ENCODE measurements at regions not wholly inside any gene's neighbourhood (a gene's known extent, or its start where the extent isn't known, plus 50 kb on each side); places are given as distances from the start of the nearest gene placed in this dataset.

DNA sequence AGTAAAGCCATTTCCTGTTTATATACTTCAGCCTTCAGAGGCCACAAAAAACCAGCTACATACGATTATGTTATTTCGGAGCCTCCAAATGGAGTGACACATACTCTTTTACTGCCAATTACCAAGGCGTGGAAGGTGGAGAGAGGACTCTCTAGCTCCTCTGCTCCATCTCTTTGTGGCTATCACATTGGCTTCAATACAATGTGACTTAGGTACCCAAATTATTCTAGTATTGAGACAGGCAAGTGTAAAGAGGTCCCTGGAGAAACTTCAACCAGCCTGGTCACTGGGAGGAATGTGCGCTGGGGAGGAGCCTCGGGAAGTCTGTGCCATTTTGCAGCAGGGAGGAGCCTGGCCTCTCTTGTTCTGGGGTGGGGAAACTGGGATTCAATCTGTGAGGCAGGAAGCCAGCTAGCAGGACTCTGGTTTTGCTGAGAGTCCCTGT is 85.8 kb upstream of the TAS2R1 start:
- H3K79me2 ChIP-seq (ENCODE audit: low read depth): no peaks in the 10 kb centered on the region
- H3K4me1 ChIP-seq: no peaks in the 10 kb centered on the region
- H3K27me3 ChIP-seq: no peaks in the 10 kb centered on the region
- no peaks in the 10 kb centered on the region for H3F3A ChIP-seq (ENCODE audit: low read depth)
- H3K9ac ChIP-seq: no peak overlapping the region
- H2AFZ ChIP-seq (replicated peaks): no peak overlapping the region
- H3K27ac ChIP-seq: no peak overlapping the region
- H3K4me3 ChIP-seq: no peak overlapping the region
- Mint-ChIP-seq H3K4me3 (no peak overlapping the region), H3K36me3 (no peaks in the 10 kb centered on the region), H3K4me1 (peaks cover 15% of the 10 kb centered on the region), H3K27me3 (ENCODE audit: insufficient read depth, low read depth) (peaks cover 6% of the 10 kb centered on the region), H3K27ac (no peak overlapping the region), H3K9me3 (peaks cover 3% of the 10 kb centered on the region)
- H4K20me1 ChIP-seq (ENCODE audit: low read depth): no peaks in the 10 kb centered on the region
- no peak overlapping the region for H3K4me2 ChIP-seq
- no peak for DNase-seq (ENCODE audit: low spot score)
- H3K36me3 ChIP-seq: no peaks in the 10 kb centered on the region
- TF ChIP-seq, protein P1, sequence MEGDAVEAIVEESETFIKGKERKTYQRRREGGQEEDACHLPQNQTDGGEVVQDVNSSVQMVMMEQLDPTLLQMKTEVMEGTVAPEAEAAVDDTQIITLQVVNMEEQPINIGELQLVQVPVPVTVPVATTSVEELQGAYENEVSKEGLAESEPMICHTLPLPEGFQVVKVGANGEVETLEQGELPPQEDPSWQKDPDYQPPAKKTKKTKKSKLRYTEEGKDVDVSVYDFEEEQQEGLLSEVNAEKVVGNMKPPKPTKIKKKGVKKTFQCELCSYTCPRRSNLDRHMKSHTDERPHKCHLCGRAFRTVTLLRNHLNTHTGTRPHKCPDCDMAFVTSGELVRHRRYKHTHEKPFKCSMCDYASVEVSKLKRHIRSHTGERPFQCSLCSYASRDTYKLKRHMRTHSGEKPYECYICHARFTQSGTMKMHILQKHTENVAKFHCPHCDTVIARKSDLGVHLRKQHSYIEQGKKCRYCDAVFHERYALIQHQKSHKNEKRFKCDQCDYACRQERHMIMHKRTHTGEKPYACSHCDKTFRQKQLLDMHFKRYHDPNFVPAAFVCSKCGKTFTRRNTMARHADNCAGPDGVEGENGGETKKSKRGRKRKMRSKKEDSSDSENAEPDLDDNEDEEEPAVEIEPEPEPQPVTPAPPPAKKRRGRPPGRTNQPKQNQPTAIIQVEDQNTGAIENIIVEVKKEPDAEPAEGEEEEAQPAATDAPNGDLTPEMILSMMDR (IDR thresholded peaks at IDR 0.05): no peak
- TF ChIP-seq EZH2 (IDR thresholded peaks at IDR 0.05) (no peak), EZH2phosphoT487 (IDR thresholded peaks at IDR 0.05) (no peak)
- no peaks in the 10 kb centered on the region for H3K9me3 ChIP-seq (ENCODE audit: low read depth)

DNA sequence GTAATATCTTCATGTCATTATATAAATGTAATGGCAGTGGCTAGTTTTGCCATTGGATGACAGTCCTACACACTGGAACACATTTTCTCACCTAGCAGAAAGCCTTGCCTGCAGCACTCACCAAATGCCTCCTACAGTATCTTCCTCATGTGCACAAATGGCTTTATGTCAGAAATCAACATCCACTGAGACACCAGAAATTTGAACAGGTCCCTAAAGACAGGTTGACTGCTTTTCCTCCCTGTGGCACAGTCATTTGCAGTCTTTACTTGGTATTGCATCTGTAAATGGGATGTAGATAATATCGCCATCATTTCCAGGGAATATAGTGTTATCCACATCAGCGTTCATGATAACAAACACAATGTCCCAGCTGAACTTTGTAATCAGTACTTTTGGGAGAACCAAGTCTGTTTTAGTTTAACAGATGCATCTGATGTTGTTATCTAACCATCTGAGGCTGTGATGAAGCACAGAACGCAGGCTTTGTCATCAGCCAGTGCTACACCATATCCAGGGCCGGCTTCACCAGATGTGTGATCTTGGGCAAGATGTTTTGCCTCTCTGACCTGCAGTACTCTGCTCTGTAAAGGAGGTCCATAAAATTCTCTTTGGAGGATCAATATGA is 83.9 kb upstream of the TAS2R1 start:
- Histone ChIP-seq H3K36me3 (no peaks in the 10 kb centered on the region), H3K4me2 (no peak overlapping the region), H3K9me3 (ENCODE audit: low read depth) (no peaks in the 10 kb centered on the region), H3K79me2 (ENCODE audit: low read depth) (no peaks in the 10 kb centered on the region), H3K4me1 (no peaks in the 10 kb centered on the region), H3K27me3 (no peaks in the 10 kb centered on the region), H3F3A (ENCODE audit: low read depth) (no peaks in the 10 kb centered on the region), H2AFZ (replicated peaks) (no peak overlapping the region), H4K20me1 (ENCODE audit: low read depth) (no peaks in the 10 kb centered on the region), H3K27ac (no peak overlapping the region), H3K9ac (no peak overlapping the region), H3K4me3 (no peak overlapping the region)
- Mint-ChIP-seq H3K27me3 (ENCODE audit: insufficient read depth, low read depth) (peaks cover 6% of the 10 kb centered on the region), H3K4me3 (no peak overlapping the region), H3K27ac (no peak overlapping the region), H3K9me3 (peaks cover 7% of the 10 kb centered on the region), H3K36me3 (no peaks in the 10 kb centered on the region), H3K4me1 (peaks cover 15% of the 10 kb centered on the region)
- no peak for DNase-seq (ENCODE audit: low spot score)
- TF ChIP-seq EZH2phosphoT487 (IDR thresholded peaks at IDR 0.05): no peak
- TF ChIP-seq, protein P1 (IDR thresholded peaks at IDR 0.05): no peak
- no peak for TF ChIP-seq EZH2 (IDR thresholded peaks at IDR 0.05)

DNA sequence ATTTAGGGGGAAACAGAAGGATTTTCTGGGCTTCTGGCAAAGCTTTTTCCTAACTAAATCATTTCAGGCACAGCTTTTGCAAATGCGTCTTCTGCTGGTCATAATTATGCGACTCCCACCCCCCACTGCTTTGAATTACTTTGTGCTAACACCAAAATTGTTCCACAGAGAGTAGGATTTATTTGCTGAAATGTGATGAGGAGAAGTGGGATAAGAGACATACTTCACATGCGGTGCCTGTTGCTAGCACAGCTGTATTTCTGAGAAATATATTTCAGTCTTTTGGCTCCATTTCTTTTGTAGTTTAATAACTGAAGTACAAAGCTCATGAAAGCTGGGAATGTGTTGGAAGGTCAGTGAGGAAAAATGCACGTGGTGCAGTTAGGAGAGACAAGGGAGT is 83.2 kb upstream of the TAS2R1 start:
- Histone ChIP-seq H3K79me2 (ENCODE audit: low read depth) (no peaks in the 10 kb centered on the region), H3K27ac (no peak overlapping the region), H2AFZ (replicated peaks) (no peak overlapping the region), H3K4me2 (no peak overlapping the region), H3K9me3 (ENCODE audit: low read depth) (no peaks in the 10 kb centered on the region), H3K27me3 (no peaks in the 10 kb centered on the region), H3K9ac (no peak overlapping the region), H4K20me1 (ENCODE audit: low read depth) (no peaks in the 10 kb centered on the region), H3F3A (ENCODE audit: low read depth) (no peaks in the 10 kb centered on the region), H3K4me1 (no peaks in the 10 kb centered on the region), H3K4me3 (no peak overlapping the region), H3K36me3 (no peaks in the 10 kb centered on the region)
- Mint-ChIP-seq H3K36me3 (no peaks in the 10 kb centered on the region), H3K9me3 (peaks cover 11% of the 10 kb centered on the region), H3K27me3 (ENCODE audit: insufficient read depth, low read depth) (peaks cover 6% of the 10 kb centered on the region), H3K4me3 (no peak overlapping the region), H3K4me1 (peaks cover 18% of the 10 kb centered on the region), H3K27ac (peak overlapping the region; percentile 15)
- no peak for DNase-seq (ENCODE audit: low spot score)
- TF ChIP-seq EZH2phosphoT487 (IDR thresholded peaks at IDR 0.05): no peak
- TF ChIP-seq EZH2 (IDR thresholded peaks at IDR 0.05): no peak
- TF ChIP-seq, protein P1 (IDR thresholded peaks at IDR 0.05): no peak

Measured in neural progenitor cell (in vitro differentiated cells).